AG04450 (cell line): ENCODE measurements at regions not wholly inside any gene's neighbourhood (a gene's known extent, or its start where the extent isn't known, plus 50 kb on each side); places are given as distances from the start of the nearest gene placed in this dataset.

Source experiments
- CTCF ChIA-PET: fragments of 300-600, 350-600 bp; formaldehyde crosslinking; extraction: SDS; loops from one replicate; lab custom pipeline; 2022; ENCODE audit warnings: antibody characterized with exemption, inconsistent platforms; lab: Charles Lee
- POLR2A ChIA-PET: fragments of 350-600 bp; formaldehyde crosslinking; extraction: SDS; loops from one replicate; lab custom pipeline; 2021; ENCODE audit warnings: antibody characterized with exemption, inconsistent platforms; lab: Yijun Ruan, JAX
- DNase-seq: peaks from one replicate; pipeline ENCODE4 v3.0.0-alpha.2; 2011; ENCODE audit warnings: low read depth, low spot score
- H3K27ac ChIP-seq: one replicate; pipeline ENCODE4 v1.5.1; 2012; ENCODE audit warnings: low read depth, low read length, control low read depth
- H3K27me3 ChIP-seq: one replicate; pipeline ENCODE4 v1.6.0; 2012; ENCODE audit warnings: low read length; ENCODE audit not compliant: control insufficient read depth, insufficient read depth
- H3K4me3 ChIP-seq: 2 replicates; pipeline ENCODE4 v1.5.1; 2011; ENCODE audit warnings: mild to moderate bottlenecking, low read depth, low read length, control low read depth
- H3K9me3 ChIP-seq: 2 replicates; pipeline ENCODE4 v1.5.1; 2012; ENCODE audit warnings: low read length; ENCODE audit not compliant: control insufficient read depth, insufficient read depth
- CTCF ChIP-seq: IDR thresholded peaks from 2 replicates; pipeline ENCODE4 v1.5.1; 2011; ENCODE audit warnings: low read depth, low read length, control low read depth, inconsistent platforms

DNA sequence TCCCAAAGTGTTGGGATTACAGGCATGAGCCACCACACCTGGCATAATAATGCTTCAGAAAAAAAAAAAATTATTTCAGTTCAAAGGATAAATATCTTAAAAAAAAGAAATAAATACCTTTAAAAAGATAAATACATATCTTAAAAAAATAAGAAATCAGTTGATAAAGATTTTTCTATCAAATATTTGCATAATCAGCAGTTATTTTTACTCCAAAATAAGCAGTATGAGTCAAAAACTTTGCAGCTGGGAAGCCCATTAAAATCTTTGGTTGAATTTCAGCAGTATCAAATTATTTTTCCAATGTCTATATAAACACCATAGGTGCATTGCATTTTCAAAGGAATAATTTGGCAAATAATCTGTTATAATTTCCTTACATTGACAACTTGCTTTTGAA is 202.5 kb downstream of the KBTBD8 start:
- DNase-seq, result no peak
- POLR2A ChIA-PET, result no interaction called here
- CTCF ChIA-PET, result no interaction called here
- H3K4me3 ChIP-seq, result no peak overlapping the region
- H3K27me3 ChIP-seq, result peaks cover 3% of the 10 kb centered on the region
- no peak for TF ChIP-seq CTCF
- H3K9me3 ChIP-seq, result no peaks in the 10 kb centered on the region
- H3K27ac ChIP-seq, result no peak overlapping the region

- CTCF ChIA-PET, result no interaction called here
- no peak overlapping the region for H3K4me3 ChIP-seq
- H3K9me3 ChIP-seq, result no peaks in the 10 kb centered on the region
These were observed 202.9 kb downstream of the KBTBD8 start for GRCh38 chr3:67201026-67201425.

DNA sequence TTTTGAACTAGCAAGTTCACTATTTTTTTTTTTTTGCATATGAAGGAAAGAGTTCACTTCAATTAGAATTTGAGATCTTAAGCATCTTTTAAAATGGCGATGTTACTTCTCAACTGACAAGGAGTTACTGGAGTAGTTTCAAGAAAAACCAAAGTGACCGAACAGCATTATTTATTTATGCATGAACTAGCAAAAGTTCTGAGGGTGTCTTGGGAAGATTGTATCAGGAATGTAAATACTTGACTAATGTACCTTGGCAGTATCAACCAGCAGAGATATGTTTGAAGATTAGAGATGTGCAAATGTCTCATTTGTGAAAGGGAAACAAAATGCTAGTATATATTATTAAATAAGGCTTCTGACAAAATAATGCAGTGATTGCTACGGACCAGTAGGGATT is 203.9 kb downstream of the KBTBD8 start:
- Histone ChIP-seq H3K9me3 (no peaks in the 10 kb centered on the region), H3K4me3 (no peak overlapping the region), H3K27me3 (peaks cover 3% of the 10 kb centered on the region), H3K27ac (no peak overlapping the region)
- ChIA-PET CTCF (no interaction called here), POLR2A (no interaction called here)
- no peak for DNase-seq
- TF ChIP-seq CTCF, result no peak

More at GRCh38 chr3:67201026-67201425, 202.9 kb downstream of the KBTBD8 start:
- Histone ChIP-seq H3K27ac (no peak overlapping the region), H3K27me3 (peaks cover 3% of the 10 kb centered on the region)
- no peak for TF ChIP-seq CTCF
- no peak for DNase-seq
- POLR2A ChIA-PET, result no interaction called here

- Histone ChIP-seq H3K9me3 (no peaks in the 10 kb centered on the region), H3K27ac (no peak overlapping the region), H3K4me3 (no peak overlapping the region), H3K27me3 (peaks cover 3% of the 10 kb centered on the region)
- CTCF ChIA-PET, result no interaction called here
- no peak for TF ChIP-seq CTCF
- POLR2A ChIA-PET, result no interaction called here
- no peak for DNase-seq
These were observed 206.8 kb downstream of the KBTBD8 start for GRCh38 chr3:67204951-67205350.

DNA sequence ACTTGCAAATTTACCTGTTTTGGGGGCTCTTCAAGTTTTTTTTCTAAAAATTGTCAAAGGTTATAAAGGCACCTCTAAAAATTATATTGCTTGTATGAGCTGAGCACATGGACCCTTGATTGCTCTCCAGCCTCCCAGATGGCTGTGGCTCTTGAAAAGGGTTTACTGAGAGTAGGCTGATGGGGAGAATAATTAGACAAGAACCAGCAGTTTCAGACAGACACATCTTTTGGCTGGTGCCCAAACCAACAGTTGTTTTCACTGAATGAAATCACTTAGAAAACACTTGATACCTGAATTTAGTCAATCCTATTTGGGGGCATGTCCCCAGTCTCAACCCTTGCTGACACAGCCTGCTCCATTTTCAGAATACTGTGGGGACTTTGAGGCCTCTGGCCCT is 217.6 kb downstream of the KBTBD8 start:
- POLR2A ChIA-PET, result no interaction called here
- CTCF ChIA-PET, result no interaction called here
- no peak for TF ChIP-seq CTCF
- DNase-seq, result no peak
- Histone ChIP-seq H3K27ac (no peak overlapping the region), H3K27me3 (peaks cover 3% of the 10 kb centered on the region), H3K9me3 (no peaks in the 10 kb centered on the region), H3K4me3 (no peak overlapping the region)
